IMR-90 (cell line): ENCODE measurements at regions not wholly inside any gene's neighbourhood (a gene's known extent, or its start where the extent isn't known, plus 50 kb on each side); places are given as distances from the start of the nearest gene placed in this dataset.

Source experiments
- ATAC-seq: fragments of 200-7000 bp; cut with Tn5 transposase; 2 replicates; pipeline ENCODE4 v1.9.1; 2020; ENCODE audit warnings: low read depth, mild to moderate bottlenecking, moderate library complexity
- BruUV-seq: library from RNA; stranded (reverse); fragments of 400-500 nt; replicated peaks from 2 replicates; lab custom pipeline; 2021; lab: Mats Ljungman, UMichigan
- CTCF ChIA-PET: fragments of 300-600 bp; formaldehyde crosslinking; extraction: SDS; loops from one replicate; lab custom pipeline; 2021; ENCODE audit warnings: antibody characterized with exemption; lab: Yijun Ruan, JAX
- POLR2A ChIA-PET: fragments of 300-600 bp; sonication (Branson Sonifier 250); formaldehyde crosslinking; loops from one replicate; lab custom pipeline; 2022; ENCODE audit warnings: antibody characterized with exemption; ENCODE audit not compliant: unreplicated experiment; lab: Charles Lee
- DNase-seq: peaks from one replicate; pipeline ENCODE4 v3.0.0; 2013
- H2AFZ ChIP-seq: replicated peaks from 2 replicates; pipeline ENCODE3; 2013; ENCODE audit warnings: low read length, mild to moderate bottlenecking; ENCODE audit not compliant: poor library complexity
- H2AK5ac ChIP-seq: 2 replicates; pipeline ENCODE4 v1.6.1; 2013; ENCODE audit warnings: low read depth, low read length, inconsistent platforms
- H2AK9ac ChIP-seq: replicated peaks from 2 replicates; pipeline ENCODE3; 2013; ENCODE audit warnings: mild to moderate bottlenecking, low read depth, low read length, moderate library complexity; ENCODE audit not compliant: poor library complexity
- H2BK120ac ChIP-seq: 2 replicates; pipeline ENCODE4 v1.6.1; 2013; ENCODE audit warnings: low read depth, low read length, inconsistent platforms
- H2BK15ac ChIP-seq: 3 replicates; pipeline ENCODE4 v1.6.1; 2013; ENCODE audit warnings: low read depth, low read length, inconsistent platforms
- H2BK20ac ChIP-seq: 2 replicates; pipeline ENCODE4 v1.6.1; 2013; ENCODE audit warnings: low read depth, mild to moderate bottlenecking, inconsistent platforms, low read length, moderate library complexity
- H2BK5ac ChIP-seq: 2 replicates; pipeline ENCODE4 v1.6.1; 2013; ENCODE audit warnings: mild to moderate bottlenecking, low read depth, low read length, inconsistent platforms; ENCODE audit not compliant: poor library complexity, severe bottlenecking
- H3K14ac ChIP-seq: replicated peaks from 2 replicates; pipeline ENCODE4 v1.6.1; 2013; ENCODE audit warnings: low read depth, low read length, inconsistent platforms
- H3K18ac ChIP-seq: 2 replicates; pipeline ENCODE4 v1.6.1; 2013; ENCODE audit warnings: low read depth, low read length, control low read depth
- H3K23ac ChIP-seq: 2 replicates; pipeline ENCODE4 v1.6.1; 2013; ENCODE audit warnings: low read depth, low read length, inconsistent platforms
- H3K27ac ChIP-seq: 2 replicates; pipeline ENCODE4 v1.5.1; 2013; ENCODE audit warnings: mild to moderate bottlenecking, control low read depth, low read length; ENCODE audit not compliant: insufficient read depth
- H3K27me3 ChIP-seq: 2 replicates; pipeline ENCODE4 v1.6.1; 2013; ENCODE audit warnings: low read length; ENCODE audit not compliant: control insufficient read depth, insufficient read depth
- H3K36me3 ChIP-seq: 2 replicates; pipeline ENCODE4 v1.6.1; 2013; ENCODE audit warnings: low read length, mixed read lengths; ENCODE audit not compliant: control insufficient read depth, insufficient read depth
- H3K4ac ChIP-seq: 2 replicates; pipeline ENCODE4 v1.6.1; 2013; ENCODE audit warnings: low read depth, low read length, inconsistent platforms
- H3K4me1 ChIP-seq: 2 replicates; pipeline ENCODE4 v1.6.1; 2013; ENCODE audit warnings: low read length, mixed read lengths; ENCODE audit not compliant: control insufficient read depth, insufficient read depth
- H3K4me2 ChIP-seq: 2 replicates; pipeline ENCODE4 v1.6.1; 2013; ENCODE audit warnings: low read depth, mild to moderate bottlenecking, control low read depth, low read length, moderate library complexity
- H3K4me3 ChIP-seq: 2 replicates; pipeline ENCODE4 v1.5.1; 2013; ENCODE audit warnings: low read depth, mild to moderate bottlenecking, control low read depth, low read length, moderate library complexity; ENCODE audit not compliant: insufficient read depth
- H3K56ac ChIP-seq: 2 replicates; pipeline ENCODE4 v1.6.1; 2013; ENCODE audit warnings: low read length, inconsistent platforms; ENCODE audit not compliant: insufficient read depth; ENCODE audit errors: extremely low read depth
- H3K79me1 ChIP-seq, 2 experiments: 2 replicates each; pipeline ENCODE4 v1.6.1; 2013; ENCODE audit warnings: low read length in 2 of 2, inconsistent platforms in 1 of 2, low read depth in 1 of 2
- H3K9ac ChIP-seq: 2 replicates; pipeline ENCODE4 v1.6.1; 2013; ENCODE audit warnings: low read depth, low read length, control low read depth
- H3K9me1 ChIP-seq: 2 replicates; pipeline ENCODE4 v1.6.1; 2013; ENCODE audit warnings: low read length, inconsistent platforms; ENCODE audit not compliant: insufficient read depth
- H3K9me3 ChIP-seq: 2 replicates; pipeline ENCODE4 v1.6.1; 2013; ENCODE audit warnings: low read length; ENCODE audit not compliant: control insufficient read depth, insufficient read depth
- H4K20me1 ChIP-seq: 2 replicates; pipeline ENCODE4 v1.6.1; 2013; ENCODE audit warnings: low read length, inconsistent platforms; ENCODE audit not compliant: insufficient read depth
- H4K5ac ChIP-seq: 2 replicates; pipeline ENCODE4 v1.6.1; 2013; ENCODE audit warnings: mild to moderate bottlenecking, low read depth, low read length, control low read depth
- H4K8ac ChIP-seq, 2 experiments: 2 replicates each; pipeline ENCODE4 v1.6.1; 2013; ENCODE audit warnings: low read depth in 2 of 2, low read length in 2 of 2, control low read depth in 1 of 2, inconsistent platforms in 1 of 2
- H4K91ac ChIP-seq: 2 replicates; pipeline ENCODE4 v1.6.1; 2013; ENCODE audit warnings: low read depth, low read length, inconsistent platforms; ENCODE audit not compliant: insufficient read depth
- BHLHE40 ChIP-seq: fragments of 150-350 bp; IDR thresholded peaks from 2 replicates; pipeline ENCODE4 v1.6.1; 2016; ENCODE audit warnings: mild to moderate bottlenecking, low read depth, low read length
- CEBPB ChIP-seq: IDR thresholded peaks from 2 replicates; pipeline ENCODE4 v1.6.1; 2012; ENCODE audit warnings: low read depth, low read length, improper control_type of control experiment
- CHD1 ChIP-seq: IDR thresholded peaks from 2 replicates; pipeline ENCODE4 v1.6.1; 2012; ENCODE audit warnings: low read depth, low read length, improper control_type of control experiment
- FOS ChIP-seq: fragments of 150-350 bp; IDR thresholded peaks from 2 replicates; pipeline ENCODE4 v1.6.1; 2016; ENCODE audit warnings: low read depth, low read length
- MAFK ChIP-seq: IDR thresholded peaks from 2 replicates; pipeline ENCODE4 v1.6.1; 2012; ENCODE audit warnings: low read depth, low read length, improper control_type of control experiment
- MAZ ChIP-seq: IDR thresholded peaks from 2 replicates; pipeline ENCODE4 v1.6.1; 2012; ENCODE audit warnings: low read depth, mild to moderate bottlenecking, low read length, improper control_type of control experiment, moderate library complexity, borderline replicate concordance
- MXI1 ChIP-seq: IDR thresholded peaks from 2 replicates; pipeline ENCODE4 v1.6.1; 2012; ENCODE audit warnings: low read depth, mild to moderate bottlenecking, low read length, moderate library complexity, borderline replicate concordance
- NFE2L2 ChIP-seq: fragments of 150-350 bp; IDR thresholded peaks from 2 replicates; pipeline ENCODE4 v1.6.1; 2016; ENCODE audit warnings: low read depth, mild to moderate bottlenecking, low read length
- POLR2A ChIP-seq: IDR thresholded peaks from 2 replicates; pipeline ENCODE4 v1.6.1; 2012; ENCODE audit warnings: mild to moderate bottlenecking, low read depth, low read length
- RAD21 ChIP-seq: IDR thresholded peaks from 2 replicates; pipeline ENCODE4 v1.6.1; 2012; ENCODE audit warnings: low read length, improper control_type of control experiment
- RCOR1 ChIP-seq: IDR thresholded peaks from 2 replicates; pipeline ENCODE4 v1.6.1; 2012; ENCODE audit warnings: mild to moderate bottlenecking, low read length, improper control_type of control experiment; ENCODE audit not compliant: insufficient replicate concordance
- RFX5 ChIP-seq: IDR thresholded peaks from 2 replicates; pipeline ENCODE4 v1.8.0; 2012; ENCODE audit warnings: low read depth, mild to moderate bottlenecking, low read length, moderate library complexity
- SMC3 ChIP-seq: fragments of 150-350 bp; IDR thresholded peaks from 2 replicates; pipeline ENCODE4 v1.6.1; 2016; ENCODE audit warnings: low read depth, mild to moderate bottlenecking, antibody characterized with exemption, low read length, moderate library complexity
- WGBS, 2 experiments: methylation state at CpG; one replicate each; pipeline versions ENCODE4 v1.1.5 to v1.1.7; 2013; ENCODE audit warnings: missing lambda C conversion rate in 2 of 2; ENCODE audit not compliant: insufficient read length in 1 of 2; ENCODE audit errors: extremely low coverage in 2 of 2; 5-methylcytosine and 5-hydroxymethylcytosine counted together
- dilution Hi-C: fragments of 300-500 bp; cut with HindIII; formaldehyde crosslinking; loops from one replicate; pipeline ENCODE4 v1.14.3; 2018; ENCODE audit warnings: low sequenced_read_pairs; ENCODE audit not compliant: unreplicated experiment
- in situ Hi-C: fragments of 300-500 bp; cut with MboI; formaldehyde crosslinking; loops from 3 replicates; pipeline ENCODE4 v1.14.3; 2019; ENCODE audit warnings: low sequenced_read_pairs, inconsistent platforms, mixed read lengths
- intact Hi-C: fragments of 100-400 bp; cut with micrococcal nuclease; formaldehyde crosslinking; loops from 2 replicates; pipeline ENCODE4 v1.10.0; 2022
- TF ChIP-seq, protein P1 (sequence below): conservative IDR thresholded peaks from 2 replicates; pipeline ENCODE4 v1.5.1; 2012; ENCODE audit warnings: mild to moderate bottlenecking, low read depth, low read length, improper control_type of control experiment
- TF ChIP-seq, protein P2 (sequence below): fragments of 150-350 bp; IDR thresholded peaks from 2 replicates; pipeline ENCODE4 v1.6.1; 2017; ENCODE audit warnings: mild to moderate bottlenecking, antibody characterized with exemption, low read length, low read depth
- TF ChIP-seq, protein P3 (sequence below): fragments of 150-350 bp; IDR thresholded peaks from 2 replicates; pipeline ENCODE4 v1.6.1; 2016; ENCODE audit warnings: low read depth, mild to moderate bottlenecking, low read length, moderate library complexity, borderline replicate concordance

DNA sequence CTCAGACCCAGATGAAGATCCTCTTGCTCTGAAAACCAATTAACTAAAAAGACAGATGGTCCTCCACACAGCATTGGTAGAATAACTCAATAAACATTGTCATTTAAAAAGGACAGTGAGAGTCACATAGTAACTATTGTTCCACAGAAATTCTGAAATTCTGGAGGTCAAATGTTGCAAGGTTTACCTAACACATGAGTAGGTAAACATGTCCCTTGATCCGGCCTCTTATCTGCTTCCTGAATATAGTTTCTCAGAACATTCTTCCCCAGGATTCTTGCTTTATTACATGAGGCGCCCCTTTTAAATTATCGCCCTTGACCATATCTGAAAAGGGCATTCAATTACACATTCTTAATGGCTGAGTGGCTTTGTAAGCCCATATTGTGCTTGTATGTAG, 270.7 kb downstream of the SEMA3D start:
- dilution Hi-C loops, result no loop called here
- H4K20me1 ChIP-seq, result no peaks in the 10 kb centered on the region
- BruUV-seq, result no TSS peak

More for the DNA sequence above, 270.7 kb downstream of the SEMA3D start:
- no CpG with 5 or more reads among the region's 3 CpGs for WGBS, 2 experiments
- H3K4ac ChIP-seq, result no peak overlapping the region
- H3K9me3 ChIP-seq, result peaks cover 6% of the 10 kb centered on the region
- H3K9me1 ChIP-seq, result peaks cover 4% of the 10 kb centered on the region; the same call in 1 of the 2 replicates
- in situ Hi-C loops, result no loop called here
- no peak overlapping the region for H3K4me3 ChIP-seq
- TF ChIP-seq MXI1 (no peak), CHD1 (no peak), RFX5 (no peak), MAZ (no peak), POLR2A (no peak), NFE2L2 (no peak), BHLHE40 (no peak), RAD21 (no peak), MAFK (no peak), FOS (no peak), CEBPB (no peak), SMC3 (no peak), RCOR1 (no peak)
- TF ChIP-seq, protein P1, sequence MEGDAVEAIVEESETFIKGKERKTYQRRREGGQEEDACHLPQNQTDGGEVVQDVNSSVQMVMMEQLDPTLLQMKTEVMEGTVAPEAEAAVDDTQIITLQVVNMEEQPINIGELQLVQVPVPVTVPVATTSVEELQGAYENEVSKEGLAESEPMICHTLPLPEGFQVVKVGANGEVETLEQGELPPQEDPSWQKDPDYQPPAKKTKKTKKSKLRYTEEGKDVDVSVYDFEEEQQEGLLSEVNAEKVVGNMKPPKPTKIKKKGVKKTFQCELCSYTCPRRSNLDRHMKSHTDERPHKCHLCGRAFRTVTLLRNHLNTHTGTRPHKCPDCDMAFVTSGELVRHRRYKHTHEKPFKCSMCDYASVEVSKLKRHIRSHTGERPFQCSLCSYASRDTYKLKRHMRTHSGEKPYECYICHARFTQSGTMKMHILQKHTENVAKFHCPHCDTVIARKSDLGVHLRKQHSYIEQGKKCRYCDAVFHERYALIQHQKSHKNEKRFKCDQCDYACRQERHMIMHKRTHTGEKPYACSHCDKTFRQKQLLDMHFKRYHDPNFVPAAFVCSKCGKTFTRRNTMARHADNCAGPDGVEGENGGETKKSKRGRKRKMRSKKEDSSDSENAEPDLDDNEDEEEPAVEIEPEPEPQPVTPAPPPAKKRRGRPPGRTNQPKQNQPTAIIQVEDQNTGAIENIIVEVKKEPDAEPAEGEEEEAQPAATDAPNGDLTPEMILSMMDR, result no peak
- TF ChIP-seq, protein P2, sequence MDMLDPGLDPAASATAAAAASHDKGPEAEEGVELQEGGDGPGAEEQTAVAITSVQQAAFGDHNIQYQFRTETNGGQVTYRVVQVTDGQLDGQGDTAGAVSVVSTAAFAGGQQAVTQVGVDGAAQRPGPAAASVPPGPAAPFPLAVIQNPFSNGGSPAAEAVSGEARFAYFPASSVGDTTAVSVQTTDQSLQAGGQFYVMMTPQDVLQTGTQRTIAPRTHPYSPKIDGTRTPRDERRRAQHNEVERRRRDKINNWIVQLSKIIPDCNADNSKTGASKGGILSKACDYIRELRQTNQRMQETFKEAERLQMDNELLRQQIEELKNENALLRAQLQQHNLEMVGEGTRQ, result no peak
- TF ChIP-seq, protein P3, sequence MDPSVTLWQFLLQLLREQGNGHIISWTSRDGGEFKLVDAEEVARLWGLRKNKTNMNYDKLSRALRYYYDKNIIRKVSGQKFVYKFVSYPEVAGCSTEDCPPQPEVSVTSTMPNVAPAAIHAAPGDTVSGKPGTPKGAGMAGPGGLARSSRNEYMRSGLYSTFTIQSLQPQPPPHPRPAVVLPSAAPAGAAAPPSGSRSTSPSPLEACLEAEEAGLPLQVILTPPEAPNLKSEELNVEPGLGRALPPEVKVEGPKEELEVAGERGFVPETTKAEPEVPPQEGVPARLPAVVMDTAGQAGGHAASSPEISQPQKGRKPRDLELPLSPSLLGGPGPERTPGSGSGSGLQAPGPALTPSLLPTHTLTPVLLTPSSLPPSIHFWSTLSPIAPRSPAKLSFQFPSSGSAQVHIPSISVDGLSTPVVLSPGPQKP, result no peak
- H3K27me3 ChIP-seq, result no peaks in the 10 kb centered on the region
- H3K4me1 ChIP-seq, result peaks cover 6% of the 10 kb centered on the region
- no peak overlapping the region for H2AK9ac ChIP-seq
- no peak overlapping the region for H4K5ac ChIP-seq
- H3K79me1 ChIP-seq, result no peaks in the 10 kb centered on the region
- no peak overlapping the region for H3K27ac ChIP-seq
- no peak overlapping the region for H2BK5ac ChIP-seq
- H3K18ac ChIP-seq, result no peak overlapping the region
- no peak overlapping the region for H3K4me2 ChIP-seq
- intact Hi-C loops, result no loop called here
- H2AK5ac ChIP-seq, result no peak overlapping the region
- H2AFZ ChIP-seq, result no peak overlapping the region
- H2BK15ac ChIP-seq, result no peak overlapping the region
- no peaks in the 10 kb centered on the region for H3K36me3 ChIP-seq
- no peak overlapping the region for H3K9ac ChIP-seq
- H3K14ac ChIP-seq, result no peak overlapping the region
- H2BK120ac ChIP-seq, result no peak overlapping the region
- no peak for DNase-seq
- no peak overlapping the region for H4K91ac ChIP-seq
- no peak overlapping the region for H4K8ac ChIP-seq
- ChIA-PET CTCF (no interaction called here), POLR2A (no interaction called here)
- H3K56ac ChIP-seq, result no peak overlapping the region
- no peak overlapping the region for H3K23ac ChIP-seq
- H2BK20ac ChIP-seq, result no peak overlapping the region
- ATAC-seq, result no peak
